ENCODE measurements at regions not wholly inside any gene's neighbourhood (a gene's known extent, or its start where the extent isn't known, plus 50 kb on each side); places are given as distances from the start of the nearest gene placed in this dataset.

DNA sequence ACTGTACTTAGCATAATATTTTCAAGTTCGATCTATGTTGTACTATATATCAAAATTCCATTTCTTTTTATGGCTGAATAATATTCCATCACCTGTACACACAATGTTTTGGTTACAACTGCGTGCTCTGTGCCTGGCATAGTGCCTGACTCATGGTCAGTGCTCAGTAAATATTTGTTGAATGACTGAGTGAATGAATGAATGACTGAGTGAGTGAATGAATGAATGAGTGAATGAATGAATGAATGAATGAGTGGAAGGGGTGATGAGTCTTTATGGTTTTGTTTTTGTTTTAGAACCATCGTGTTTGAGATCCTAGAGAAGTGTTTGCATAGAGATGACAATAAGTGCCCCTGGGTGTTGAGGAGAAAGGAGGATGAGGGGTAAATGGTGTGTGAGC, 155.3 kb downstream of the MRM1 start:
- DNase-seq (ENCODE audit: low read depth), result no peak

DNA sequence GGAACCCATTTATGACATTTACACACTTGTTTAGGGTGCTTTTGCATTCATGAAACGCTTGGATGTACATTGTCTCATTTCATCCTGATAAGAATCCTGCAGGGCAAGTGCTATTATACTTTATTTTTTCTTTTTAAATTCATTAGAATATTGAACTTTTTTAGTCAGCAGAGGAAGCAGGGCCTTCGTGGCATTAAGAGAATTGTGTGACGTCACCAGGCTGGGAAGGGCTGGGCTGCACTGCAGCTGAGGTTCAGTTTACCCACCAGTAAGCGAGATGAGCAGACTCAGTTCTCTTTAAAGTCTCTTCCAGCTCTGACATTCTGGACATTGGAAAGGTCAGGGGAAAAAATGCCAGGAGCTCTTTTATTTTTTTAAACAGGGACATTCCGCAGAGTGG, 159.0 kb downstream of the MRM1 start:
- no peak for DNase-seq (ENCODE audit: low read depth)

DNA sequence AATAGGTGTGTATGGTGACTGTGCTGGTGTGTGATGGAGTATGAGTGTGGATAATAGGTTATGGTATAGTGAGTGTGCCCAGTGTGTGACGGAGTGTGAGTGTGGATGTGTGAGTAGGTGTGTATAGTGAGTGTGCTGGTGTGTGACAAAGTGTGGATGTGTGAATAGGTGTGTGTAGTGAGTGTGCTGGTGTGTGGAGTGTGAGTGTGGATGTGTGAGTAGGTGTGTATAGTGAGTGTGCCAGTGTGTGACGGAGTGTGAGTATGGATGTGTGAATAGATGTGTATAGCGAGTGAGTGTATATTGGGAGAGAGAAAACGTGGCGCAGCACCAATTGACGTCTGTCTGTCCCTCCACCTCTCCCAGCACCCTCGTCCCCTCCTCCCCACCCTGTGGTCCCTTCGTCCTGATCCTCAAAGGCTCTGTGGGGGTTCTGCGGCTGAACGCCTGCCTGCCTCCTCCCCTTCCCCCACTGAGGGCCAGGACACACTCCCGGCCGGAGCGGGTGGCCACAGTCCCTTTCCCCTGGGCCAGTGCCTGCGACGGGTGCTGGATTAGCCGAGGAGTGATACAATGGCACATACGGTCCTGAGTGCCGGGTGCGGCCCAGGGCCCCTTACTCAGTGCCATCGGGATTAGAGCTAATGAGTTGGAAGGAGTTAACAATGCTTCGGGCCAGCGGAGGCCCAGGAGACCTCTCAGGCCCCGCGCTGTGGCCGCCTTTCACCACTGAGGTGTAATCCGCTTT, 160.0 kb downstream of the MRM1 start:
- no peak for DNase-seq (ENCODE audit: low read depth)

DNA sequence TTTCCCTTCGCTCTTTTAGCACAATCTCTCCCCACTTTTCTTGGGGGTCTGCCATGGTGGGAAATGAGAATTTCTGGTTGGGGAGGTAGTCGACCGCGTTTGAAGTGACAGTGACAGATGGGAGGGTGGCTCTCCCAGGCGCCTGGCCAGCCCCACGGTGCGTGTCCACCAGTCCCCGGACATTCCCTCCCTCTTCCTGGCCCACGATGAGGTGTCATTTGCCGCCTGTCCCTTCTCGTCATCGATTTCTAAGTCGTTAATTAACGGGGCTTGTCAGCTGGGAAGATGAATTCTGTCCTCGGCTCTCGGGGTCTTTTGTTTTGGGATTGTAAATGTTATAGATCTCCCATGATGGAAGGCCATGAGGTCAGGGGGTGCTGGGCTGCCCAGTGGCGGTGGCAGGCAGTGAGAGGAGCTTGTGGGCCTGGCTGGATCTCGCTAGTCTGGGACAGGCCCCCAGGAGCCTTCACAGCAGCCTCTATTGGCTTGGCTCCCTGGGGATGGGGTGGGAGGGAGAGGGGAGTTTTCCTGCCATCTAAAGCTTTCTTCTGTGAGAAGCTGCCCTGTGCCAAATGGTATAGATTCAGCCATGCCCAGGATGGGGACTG, 164.2 kb downstream of the MRM1 start:
- no peak for DNase-seq (ENCODE audit: low read depth)

DNA sequence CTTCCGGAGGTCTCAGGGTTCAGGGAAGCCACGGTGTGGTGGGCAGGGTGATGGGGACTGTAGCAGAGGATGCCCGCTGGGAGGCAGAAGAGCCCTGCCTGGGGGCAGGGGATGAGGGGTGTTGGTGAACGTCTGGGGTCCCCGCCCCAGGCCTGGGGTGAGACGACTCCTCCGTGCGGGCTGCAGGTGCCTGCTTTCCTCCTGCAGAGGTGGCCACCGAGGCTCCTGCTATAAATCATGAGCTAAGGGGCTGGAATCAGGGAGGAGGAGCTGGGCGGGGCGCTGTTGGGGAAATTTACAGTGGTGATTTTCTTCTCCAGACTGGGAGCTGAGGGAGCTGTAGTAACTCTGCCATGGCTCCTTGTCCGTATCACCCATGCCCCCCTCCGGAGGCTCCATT, 167.0 kb downstream of the MRM1 start:
- no peak for DNase-seq (ENCODE audit: low read depth)

DNA sequence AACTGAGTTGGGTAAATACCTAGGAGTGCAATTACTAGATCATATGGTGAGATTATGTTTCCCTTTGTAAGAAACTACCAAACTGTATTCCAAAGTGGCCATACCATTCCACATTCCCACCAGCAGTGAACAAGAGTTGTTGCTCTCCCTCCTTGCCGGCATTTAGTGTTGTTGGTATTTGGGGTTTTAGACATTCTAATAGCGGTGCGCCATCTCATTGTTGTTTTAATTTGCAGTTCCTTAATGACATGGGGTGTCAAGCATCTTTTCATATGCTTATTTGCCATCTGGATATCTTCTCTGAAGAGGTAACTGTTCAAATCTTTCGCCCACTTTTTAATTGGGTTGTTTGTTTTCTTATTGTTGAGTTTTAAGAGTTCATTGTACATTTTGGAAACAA, 164.2 kb upstream of the LHX1 start:
- no peak for DNase-seq (ENCODE audit: low read depth)

DNA sequence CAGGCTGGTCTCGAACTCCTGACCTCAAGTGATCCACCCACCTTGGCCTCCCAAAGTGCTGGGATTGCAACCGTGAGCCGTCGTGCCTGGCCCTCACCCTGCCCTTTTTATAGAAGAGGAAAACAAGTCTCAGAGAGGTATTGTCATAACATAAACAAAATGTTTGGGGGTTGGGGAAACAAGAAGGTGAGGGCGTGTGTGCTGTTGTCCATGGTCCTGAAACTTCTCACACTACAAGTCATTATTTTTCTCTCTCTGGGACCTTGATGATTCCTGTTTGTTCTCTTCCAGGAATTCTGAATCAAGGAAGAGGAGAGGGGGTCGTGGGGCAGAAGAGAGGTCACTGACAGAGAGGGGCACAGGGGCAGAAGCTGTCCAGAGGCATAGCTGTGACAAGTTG, 160.2 kb upstream of the LHX1 start:
- DNase-seq (ENCODE audit: low read depth), result no peak

DNA sequence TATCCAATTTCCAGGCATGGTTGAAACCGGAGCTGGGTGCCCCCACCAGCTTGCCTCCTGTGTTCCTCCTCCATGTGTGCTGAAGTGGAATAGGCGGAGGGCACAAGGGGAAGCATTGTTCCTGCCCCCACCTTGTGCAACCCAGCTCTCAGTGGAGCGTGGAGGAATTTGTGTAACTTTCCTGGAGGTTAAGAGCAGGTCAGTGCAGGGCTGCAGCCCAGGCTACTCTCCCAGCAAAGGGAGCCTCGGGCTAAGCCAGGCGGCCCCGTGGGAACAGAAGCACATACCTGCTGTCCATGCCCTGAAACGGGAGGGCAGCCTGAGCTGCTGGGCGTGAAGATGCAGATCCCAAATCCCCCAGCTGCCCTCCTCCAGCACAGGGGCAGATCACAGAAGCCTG, 158.8 kb upstream of the LHX1 start:
- DNase-seq (ENCODE audit: low read depth), result no peak

DNA sequence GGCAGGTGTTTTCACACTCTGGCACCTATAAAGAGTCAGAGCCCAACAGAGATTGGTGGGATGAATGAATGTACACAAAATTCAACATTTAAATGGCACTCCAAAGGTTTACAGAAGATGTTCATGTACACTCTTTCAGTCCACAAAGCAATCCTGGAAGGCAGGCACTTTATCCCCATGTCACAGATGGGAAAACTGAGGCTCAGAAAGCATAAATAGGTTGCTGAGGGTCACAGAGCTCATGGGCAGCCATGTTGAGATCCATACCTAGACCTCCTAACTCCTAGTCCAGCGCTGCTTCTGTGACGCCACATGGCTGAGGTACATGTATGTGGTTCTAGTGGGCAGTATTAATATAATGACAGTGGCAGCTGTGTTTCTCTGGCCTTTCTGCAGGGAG, 157.7 kb upstream of the LHX1 start:
- DNase-seq (ENCODE audit: low read depth), result no peak

DNA sequence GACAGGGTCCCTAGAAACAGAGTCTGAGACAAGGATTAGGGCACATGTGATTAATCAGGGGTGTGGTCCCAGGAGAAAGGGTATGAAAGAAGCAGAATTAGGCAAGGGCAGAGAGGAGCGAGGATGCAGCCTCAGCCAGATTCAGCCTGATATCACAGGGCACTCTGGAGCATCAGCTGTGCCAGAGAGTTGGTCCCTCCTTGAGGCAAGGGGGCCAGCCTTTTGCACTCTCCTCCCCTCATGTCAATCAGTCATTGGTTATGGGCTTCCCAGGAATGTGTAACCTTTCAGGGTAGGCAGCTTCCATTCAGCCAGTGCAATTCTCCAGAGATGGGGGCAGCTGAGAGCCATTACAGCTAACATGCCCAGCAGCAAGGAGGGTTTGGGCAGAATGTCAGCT, 152.6 kb upstream of the LHX1 start:
- DNase-seq (ENCODE audit: low read depth), result no peak

DNA sequence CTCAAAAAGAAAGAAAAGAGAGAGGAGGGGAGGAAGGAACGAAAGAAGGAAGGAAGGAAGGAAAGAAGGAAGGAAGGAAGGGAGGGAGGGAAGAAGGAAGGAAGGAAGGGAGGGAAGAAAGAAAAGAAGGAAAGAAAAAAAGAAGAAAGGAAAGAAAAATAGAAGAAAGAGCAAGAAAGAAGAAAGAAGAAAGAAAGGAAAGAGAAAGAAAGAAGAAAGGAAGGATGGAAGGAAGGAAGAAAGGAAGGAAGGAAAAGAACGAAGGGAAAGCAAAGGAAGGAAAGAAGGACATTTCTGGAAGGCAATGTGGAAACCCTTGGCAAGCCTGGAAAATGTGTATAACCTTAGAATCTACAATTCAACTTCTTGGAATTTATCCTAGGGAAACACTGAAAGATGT, 150.4 kb upstream of the LHX1 start:
- DNase-seq (ENCODE audit: low read depth), result no peak

DNA sequence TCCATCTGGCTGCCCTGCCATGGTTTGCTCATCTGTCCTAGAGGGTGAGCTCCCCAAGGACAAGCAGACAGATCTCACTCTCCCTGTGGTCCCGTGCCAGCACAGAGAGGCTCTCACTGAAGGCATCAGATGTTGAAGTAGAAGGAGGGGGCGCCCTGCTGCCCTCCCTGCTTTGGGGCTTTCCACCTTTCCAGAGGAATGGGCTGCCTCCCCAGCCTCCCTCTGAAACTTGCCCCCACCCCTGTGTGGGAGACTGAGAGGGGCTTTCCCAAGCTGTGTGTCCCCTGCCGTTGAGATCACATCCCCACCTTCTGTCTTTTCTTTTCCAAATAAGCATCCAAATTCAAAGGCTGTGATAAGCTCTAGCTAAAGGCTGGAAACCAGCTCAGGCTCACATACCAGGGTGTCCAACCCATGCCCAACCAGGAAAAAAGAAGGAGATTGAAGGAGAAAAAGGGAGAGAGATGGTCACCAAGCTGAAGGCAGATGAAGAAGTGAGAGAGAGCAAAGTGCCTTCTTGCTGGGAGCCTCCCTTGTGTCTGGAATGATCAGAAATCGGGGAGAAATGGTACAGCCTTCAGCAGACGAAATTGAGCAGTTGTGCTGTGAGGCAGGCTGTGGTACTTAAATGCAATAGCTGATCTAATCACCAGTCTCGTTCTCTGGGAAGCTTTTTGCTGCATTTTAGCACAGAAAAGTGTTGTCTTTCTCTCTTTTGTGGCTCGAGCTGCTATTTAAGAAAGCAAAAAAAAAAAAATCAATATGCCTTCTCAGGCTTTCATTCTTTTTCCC, 145.9 kb upstream of the LHX1 start:
- no peak for DNase-seq (ENCODE audit: low read depth)

DNA sequence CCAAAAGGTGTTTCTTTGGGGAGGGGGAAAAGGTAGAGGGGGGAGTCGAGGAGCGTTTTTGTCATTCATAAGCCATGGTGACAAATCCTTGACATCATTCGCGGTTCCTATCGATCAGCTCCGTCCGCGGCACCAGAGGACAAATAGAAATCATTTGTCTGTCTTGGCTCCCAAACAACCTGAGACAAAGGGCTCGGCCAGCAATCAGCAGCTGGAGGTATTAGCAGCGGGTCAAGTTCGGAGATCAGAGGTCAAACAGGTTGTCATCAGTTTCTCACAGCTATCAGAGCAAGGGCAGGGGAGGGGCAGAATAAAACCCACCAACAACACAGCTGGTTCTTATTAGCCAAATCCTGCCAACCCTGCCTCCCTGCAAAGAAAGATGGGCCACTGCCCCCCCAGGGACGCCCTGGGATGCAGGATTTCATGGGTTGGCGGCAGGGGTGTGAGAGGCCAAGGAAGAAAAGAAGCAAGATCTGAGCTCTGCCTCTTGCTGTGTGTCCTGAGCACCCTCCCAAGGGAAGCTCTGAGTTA, 145.3 kb upstream of the LHX1 start:
- no peak for DNase-seq (ENCODE audit: low read depth)

DNA sequence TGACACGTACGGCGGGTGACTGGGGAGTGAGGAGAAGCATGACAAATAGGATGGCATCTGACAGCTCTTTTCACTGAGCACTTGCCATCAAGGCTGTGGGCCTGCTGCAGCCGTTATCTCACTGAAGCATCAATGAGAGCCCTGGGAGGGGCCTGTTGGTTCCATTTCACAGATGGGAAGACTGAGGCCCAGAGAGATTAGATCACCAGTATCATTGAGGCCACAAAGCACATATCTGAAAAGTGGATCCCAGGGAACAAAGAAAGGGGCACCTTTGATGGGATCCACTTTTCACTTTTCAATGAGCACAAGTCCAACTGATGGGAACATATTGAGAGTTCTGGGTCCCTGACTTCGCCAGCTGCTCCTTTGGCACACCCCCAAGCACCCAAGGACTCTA, 144.4 kb upstream of the LHX1 start:
- no peak for DNase-seq (ENCODE audit: low read depth)

DNA sequence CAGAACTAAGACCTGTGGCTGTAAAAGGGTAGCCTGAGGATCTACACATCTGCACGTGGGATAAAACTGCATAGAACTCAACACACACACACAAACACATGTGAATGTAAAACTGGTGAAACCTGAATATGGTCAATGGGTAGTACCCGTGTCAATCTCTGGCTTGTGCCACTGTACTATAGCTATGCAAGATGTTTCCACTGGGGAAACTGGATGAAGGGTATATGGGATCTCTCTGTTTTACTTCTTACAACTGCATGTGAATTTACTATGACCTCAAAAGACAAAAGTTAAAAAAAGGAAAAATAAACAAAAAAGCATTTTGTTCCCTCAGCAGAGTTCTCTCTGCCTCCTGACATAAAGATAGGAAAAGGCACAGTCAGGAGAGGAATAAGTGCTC, 143.3 kb upstream of the LHX1 start:
- DNase-seq (ENCODE audit: low read depth), result no peak

DNA sequence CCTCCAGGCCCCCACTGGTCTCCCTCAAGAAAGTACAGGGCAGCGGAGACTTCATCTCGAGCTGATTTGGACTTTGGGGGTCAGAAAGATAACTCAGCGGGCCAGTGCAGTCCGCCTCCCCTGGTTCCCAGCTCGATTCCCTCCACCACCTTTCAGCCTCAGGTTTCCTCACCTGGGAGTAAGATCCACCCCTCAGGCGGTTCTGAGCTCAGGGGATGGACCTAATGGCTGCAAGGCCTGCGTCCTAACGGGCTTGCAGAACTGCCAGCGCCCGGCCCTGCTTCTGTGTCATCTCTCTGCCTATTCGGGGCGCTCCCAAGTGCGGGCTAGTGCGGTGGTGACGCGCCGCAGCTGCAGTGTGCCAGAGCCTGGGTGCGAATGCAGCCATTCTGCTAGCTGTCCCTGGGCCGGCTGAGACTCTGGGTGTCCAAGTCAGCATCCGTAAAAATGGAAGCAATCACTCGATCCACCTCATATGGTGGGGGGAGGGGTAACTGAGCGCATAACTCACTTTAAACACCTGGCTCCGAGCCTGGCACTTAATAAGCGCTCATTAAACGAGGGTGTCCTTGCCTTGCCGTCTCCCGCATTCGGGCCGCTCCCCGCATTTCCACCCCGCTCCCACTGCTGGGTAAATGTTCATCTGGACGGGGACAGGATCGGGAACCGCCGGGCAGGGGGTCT, 129.6 kb upstream of the LHX1 start:
- DNase-seq (ENCODE audit: low read depth), result no peak

DNA sequence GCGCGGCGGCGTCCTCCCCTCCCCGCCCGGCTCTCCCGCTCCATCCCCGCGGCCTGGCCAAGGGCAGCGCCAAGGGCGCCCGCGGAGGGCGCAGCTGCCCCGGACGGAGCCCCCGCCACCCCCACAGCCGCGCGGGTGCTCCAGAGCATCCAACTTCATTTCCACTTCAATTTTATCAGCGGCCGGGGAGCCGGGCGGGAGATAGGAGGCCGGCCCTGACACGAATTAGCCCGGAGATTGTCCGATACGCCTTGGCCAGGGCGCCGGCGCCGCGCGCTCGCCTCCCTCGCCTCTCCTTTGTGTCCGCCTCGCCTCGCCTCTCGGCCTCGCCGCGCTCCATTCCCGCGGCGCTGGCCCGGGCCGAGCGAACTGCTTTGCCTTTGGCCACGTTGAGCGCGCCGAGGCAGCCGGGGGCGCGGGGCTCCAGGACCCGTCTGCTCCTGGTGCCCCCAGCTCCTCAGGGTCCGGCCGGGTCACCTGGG, 129.1 kb upstream of the LHX1 start:
- DNase-seq (ENCODE audit: low read depth), result no peak

DNA sequence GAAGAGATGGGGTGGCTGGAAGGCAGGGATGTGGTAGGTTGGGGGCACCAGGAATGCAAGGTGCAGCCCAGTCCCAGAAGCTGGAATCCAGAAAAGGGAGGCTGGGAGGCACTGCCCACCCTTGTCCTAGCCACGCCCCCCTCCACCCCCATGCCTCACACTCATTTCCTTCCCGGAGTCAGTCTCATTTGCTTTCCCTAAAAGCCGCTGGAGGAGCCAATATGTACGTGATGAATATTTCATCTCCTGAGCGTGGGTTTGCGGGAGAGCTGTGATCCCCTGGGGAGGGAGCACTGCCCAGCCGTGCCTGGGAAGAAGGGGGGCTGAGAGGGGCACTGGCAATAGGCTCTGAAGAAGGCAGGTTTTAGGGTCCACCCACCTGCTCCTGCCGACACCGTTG, 124.5 kb upstream of the LHX1 start:
- no peak for DNase-seq (ENCODE audit: low read depth)

DNA sequence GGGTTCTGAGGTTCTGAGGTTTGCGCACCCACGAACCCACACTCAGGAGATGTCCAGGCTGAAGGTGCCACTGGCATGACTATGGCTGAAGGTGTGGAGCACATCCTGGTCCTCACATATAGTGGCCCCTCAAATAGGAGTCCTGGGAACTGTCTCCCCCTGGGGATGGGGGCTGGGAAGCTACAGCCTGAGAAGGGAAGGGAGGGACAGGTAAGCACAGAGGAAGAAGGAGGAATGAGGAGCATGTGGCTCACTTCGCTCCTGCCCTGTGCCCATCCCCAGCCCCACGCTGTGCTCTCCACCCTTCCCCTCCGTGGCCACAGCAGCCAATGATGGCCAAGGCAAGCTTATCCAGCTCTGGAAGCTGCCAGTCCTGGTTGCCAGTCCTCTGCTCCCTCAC, 123.9 kb upstream of the LHX1 start:
- DNase-seq (ENCODE audit: low read depth), result no peak

DNA sequence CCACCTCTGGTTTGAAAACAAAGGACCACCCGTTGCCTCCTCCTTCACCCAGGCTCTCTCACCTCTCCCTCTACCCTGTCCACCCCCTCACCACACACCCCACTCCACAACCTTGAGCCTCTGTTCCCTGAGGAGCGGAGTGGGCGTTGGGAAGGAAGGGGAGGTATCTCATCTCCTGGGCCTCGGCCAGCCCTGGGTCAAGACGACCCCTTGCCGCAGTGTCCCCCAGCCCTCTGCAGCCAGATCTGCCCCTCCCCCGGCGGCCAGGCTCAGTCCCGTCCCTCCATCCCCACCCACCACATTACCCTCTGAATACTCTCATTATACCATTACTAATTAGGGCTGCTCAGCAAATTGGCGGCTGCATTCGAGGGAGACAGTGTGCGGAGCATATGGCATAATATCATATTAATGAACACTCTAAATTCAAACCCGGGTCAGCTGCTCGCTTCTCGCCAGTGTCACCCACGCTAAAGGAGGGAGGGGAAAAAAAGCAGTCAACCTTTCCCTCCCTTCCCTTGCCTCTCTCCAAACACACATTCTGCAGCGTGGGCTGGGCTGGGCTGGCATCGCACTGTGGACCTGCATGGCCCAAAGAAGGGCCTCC, 123.2 kb upstream of the LHX1 start:
- no peak for DNase-seq (ENCODE audit: low read depth)

DNA sequence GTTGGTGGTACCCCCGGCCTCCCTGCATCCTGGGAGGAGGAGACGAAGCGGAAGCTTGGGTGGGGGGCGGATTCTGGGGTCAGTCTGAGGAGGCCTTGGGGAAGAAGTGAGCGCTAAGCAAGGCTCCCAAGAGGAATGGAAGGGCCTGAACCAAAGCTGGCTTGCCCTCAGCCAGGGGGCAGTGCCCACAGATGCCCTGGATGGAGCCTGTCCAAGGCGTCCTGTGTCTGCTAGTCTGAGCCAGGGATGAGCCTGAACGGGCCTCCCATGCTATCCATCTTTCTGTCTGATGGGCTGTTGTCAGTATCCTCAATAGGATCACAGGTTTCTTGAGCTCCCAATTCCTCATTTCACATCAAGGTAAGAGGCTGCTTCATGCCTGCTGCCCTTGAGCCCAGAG, 122.3 kb upstream of the LHX1 start:
- no peak for DNase-seq (ENCODE audit: low read depth)
